ENCODE measurements at regions not wholly inside any gene's neighbourhood (a gene's known extent, or its start where the extent isn't known, plus 50 kb on each side); places are given as distances from the start of the nearest gene placed in this dataset.
"Not testable (repeated sequence)": the region's sequence is repeated elsewhere in the genome, so short reads cannot be mapped to it uniquely, and the experiment has no call there.

DNA sequence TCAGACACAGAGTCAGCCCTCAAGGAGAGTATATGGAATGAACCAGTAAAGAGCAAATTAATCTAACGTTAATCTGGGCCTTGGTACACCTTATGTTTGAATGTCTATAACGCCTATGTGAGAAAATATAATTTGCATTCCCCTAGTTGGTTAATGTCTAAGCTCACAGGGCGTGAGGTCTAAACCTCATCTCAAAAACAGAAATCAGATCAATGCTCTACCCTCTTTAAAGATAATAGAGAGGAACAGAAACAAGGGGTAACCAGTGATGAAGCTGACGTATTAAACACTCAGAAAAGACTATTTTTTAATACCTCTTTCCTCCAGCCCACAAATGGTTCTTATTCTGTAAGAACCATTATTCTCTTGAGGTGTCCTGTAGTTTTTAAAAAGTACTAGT, 369.2 kb upstream of the NOCT start:
- H3K4me1 Mint-ChIP-seq (ENCODE audit: low read depth) = no peaks in the 10 kb centered on the region
- no peak for DNase-seq
- H3K36me3 Mint-ChIP-seq (ENCODE audit: low read depth) = no peaks in the 10 kb centered on the region
- H3K9me3 Mint-ChIP-seq = no peaks in the 10 kb centered on the region
- H3K27ac Mint-ChIP-seq = no peak overlapping the region
- no peak overlapping the region for H3K4me3 Mint-ChIP-seq
- no peaks in the 10 kb centered on the region for H3K27me3 Mint-ChIP-seq

DNA sequence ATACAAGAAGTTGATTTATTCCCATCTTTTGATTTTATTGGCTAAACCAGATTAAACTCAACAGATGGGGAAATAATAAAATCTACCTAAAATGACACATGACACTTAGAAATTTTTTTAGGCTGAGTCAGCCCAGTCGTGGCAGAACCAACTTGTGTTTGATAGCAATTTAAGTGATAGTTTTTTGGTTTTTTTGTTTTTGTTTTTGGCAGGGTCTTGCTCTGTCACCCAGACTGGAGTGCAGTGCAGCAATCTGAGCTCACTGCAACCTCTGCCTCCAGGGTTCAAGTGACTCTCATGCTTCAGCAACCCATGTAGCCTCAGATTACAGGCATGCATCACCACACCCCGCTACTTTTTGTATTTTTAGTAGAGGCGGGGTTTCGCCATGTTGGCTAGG, 370.3 kb upstream of the NOCT start:
- H3K27ac Mint-ChIP-seq = no peak overlapping the region
- no peaks in the 10 kb centered on the region for H3K9me3 Mint-ChIP-seq
- no peak overlapping the region for H3K4me3 Mint-ChIP-seq
- no peaks in the 10 kb centered on the region for H3K27me3 Mint-ChIP-seq
- H3K36me3 Mint-ChIP-seq (ENCODE audit: low read depth) = no peaks in the 10 kb centered on the region
- no peak for DNase-seq
- H3K4me1 Mint-ChIP-seq (ENCODE audit: low read depth) = no peaks in the 10 kb centered on the region

DNA sequence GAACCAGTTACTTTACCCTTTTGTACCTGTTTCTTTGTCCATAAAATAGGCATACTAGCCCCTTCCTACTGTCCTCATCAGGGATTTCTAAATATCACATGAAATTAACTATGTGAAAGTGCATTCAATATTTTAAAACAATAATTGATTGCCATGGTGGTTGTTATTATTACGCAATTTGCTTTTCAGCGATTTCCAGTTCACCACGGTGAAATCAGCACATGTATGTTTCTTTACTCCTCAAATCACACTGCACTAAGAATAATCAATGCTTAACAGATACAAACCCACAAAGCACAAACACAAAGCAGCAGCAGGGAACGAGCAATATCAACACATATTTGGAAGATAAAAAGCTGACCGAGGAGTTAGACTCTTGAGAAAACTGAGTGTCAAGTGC, 371.3 kb upstream of the NOCT start:
- H3K4me3 Mint-ChIP-seq = no peak overlapping the region
- H3K9me3 Mint-ChIP-seq = no peaks in the 10 kb centered on the region
- DNase-seq = no peak
- H3K27me3 Mint-ChIP-seq = no peaks in the 10 kb centered on the region
- no peak overlapping the region for H3K27ac Mint-ChIP-seq
- no peaks in the 10 kb centered on the region for H3K4me1 Mint-ChIP-seq (ENCODE audit: low read depth)
- no peaks in the 10 kb centered on the region for H3K36me3 Mint-ChIP-seq (ENCODE audit: low read depth)

DNA sequence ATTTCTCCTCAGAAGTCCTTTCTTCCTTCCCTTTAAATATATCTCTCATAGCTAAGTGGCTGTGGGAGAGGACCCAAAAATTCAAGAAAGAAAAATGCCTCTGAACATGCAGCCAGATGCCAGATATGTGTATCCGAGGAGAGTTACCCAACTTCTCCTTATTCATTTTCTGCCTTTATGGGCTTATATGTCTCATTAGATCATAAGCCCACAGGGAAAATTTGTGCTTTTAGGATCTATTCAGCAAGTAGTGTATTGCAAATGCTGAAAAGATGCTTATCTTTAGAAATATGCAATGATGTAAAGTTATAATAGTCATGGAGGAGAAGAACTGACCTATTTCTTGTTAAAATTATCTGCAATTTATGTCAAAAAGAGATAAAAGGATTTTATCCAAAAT, 371.8 kb upstream of the NOCT start:
- no peaks in the 10 kb centered on the region for H3K36me3 Mint-ChIP-seq (ENCODE audit: low read depth)
- H3K4me1 Mint-ChIP-seq (ENCODE audit: low read depth) = no peaks in the 10 kb centered on the region
- no peak overlapping the region for H3K4me3 Mint-ChIP-seq
- DNase-seq = no peak
- H3K27ac Mint-ChIP-seq = no peak overlapping the region
- no peaks in the 10 kb centered on the region for H3K9me3 Mint-ChIP-seq
- no peaks in the 10 kb centered on the region for H3K27me3 Mint-ChIP-seq

DNA sequence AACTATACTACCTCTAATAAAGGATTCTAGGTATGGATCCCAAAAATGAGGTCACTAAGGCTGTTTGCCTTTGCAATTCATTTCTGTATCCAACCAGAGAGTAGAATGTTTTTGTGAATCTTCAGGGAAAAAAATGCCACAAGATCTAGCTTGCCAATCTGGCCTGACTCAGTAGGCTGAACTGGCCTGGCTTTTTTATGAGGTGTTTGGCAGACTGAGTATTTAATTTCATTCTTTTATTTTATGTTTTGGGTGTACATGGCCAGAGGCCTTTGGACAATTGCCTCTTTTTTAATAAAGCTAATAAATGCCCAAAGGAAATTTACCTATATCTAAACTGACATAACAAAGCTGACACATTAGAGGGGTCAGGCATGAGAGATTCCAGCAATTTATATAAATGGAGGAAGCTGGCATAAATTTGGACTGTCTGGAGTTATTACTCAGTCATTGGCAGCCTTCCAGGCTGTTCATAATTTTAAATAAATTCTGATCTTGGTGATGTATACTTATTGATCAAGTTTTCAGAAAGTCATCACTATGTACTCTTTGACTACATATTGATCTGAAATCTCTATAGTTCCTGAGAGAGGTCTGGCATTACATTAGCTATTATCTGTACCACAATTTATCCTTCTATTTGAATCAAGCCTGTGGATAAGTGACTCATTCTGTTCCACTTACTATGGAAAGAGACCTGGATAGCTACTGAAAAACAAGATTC, 376.4 kb upstream of the NOCT start:
- H3K27me3 Mint-ChIP-seq = no peaks in the 10 kb centered on the region
- H3K9me3 Mint-ChIP-seq = no peaks in the 10 kb centered on the region
- no peak overlapping the region for H3K27ac Mint-ChIP-seq
- H3K4me3 Mint-ChIP-seq = no peak overlapping the region
- H3K4me1 Mint-ChIP-seq (ENCODE audit: low read depth) = no peaks in the 10 kb centered on the region
- no peak for DNase-seq
- H3K36me3 Mint-ChIP-seq (ENCODE audit: low read depth) = no peaks in the 10 kb centered on the region

DNA sequence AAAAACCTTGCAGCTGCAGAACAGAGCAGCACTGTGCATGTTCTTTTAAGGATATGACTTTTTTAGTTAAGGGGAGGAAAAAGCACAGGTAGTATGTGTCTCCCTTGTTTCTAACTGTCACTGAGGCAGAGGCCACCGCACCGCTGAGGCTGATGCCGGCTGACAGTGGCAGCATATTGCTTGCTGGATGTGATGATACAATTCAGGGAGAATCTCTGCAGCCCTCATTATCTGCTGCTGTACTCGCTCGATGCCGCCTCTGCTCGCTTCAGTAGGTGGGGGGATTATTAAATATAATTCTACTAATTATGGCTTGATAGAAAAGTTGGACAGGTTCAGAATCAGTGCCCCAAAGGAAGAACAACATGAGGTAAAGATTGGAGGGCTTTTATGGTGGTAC, 378.8 kb upstream of the NOCT start:
- no peaks in the 10 kb centered on the region for H3K4me1 Mint-ChIP-seq (ENCODE audit: low read depth)
- no peak overlapping the region for H3K4me3 Mint-ChIP-seq
- H3K27ac Mint-ChIP-seq = no peak overlapping the region
- H3K36me3 Mint-ChIP-seq (ENCODE audit: low read depth) = no peaks in the 10 kb centered on the region
- no peaks in the 10 kb centered on the region for H3K27me3 Mint-ChIP-seq
- no peaks in the 10 kb centered on the region for H3K9me3 Mint-ChIP-seq
- no peak for DNase-seq

DNA sequence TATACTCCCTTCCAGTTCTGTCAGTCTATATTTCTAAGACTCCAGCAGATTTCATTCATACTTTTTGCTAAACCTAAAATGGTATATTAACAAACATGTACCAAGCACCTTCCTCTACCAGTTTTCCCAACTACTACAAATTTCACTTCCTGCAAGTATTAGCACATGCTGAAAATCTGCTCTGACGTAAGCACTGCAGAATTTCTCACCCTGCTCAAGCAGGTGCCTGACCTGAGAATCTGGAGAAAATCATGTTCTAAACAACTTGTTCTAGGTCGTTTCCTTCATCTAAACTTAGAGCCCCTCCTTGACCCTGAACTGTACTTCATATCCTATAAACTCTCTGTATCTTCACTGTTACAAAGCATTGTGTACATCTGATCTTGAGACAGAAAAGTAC, 380.7 kb upstream of the NOCT start:
- Mint-ChIP-seq H3K27ac (no peak overlapping the region), H3K4me1 (ENCODE audit: low read depth) (no peaks in the 10 kb centered on the region)

DNA sequence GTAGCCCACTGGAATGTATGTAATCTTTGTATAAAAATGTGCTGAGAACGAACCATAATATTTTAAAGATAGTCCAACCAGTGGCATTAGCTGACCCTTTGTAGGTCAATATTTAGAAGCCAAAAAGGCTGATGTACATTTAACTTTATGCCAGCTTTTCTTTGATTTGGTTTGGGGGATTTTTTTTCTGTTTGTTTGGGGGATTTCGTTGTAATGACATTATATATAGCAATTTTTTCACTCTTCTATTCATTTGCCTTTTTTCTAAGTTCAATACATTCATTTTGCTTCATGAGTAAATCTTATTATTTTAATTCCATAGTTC, 382.0 kb upstream of the NOCT start:
- no peaks in the 10 kb centered on the region for H3K4me1 Mint-ChIP-seq (ENCODE audit: low read depth)
- H3K36me3 Mint-ChIP-seq (ENCODE audit: low read depth) = no peaks in the 10 kb centered on the region
- no peaks in the 10 kb centered on the region for H3K27me3 Mint-ChIP-seq

More for the DNA sequence above, 380.7 kb upstream of the NOCT start:
- Mint-ChIP-seq H3K9me3 (no peaks in the 10 kb centered on the region), H3K4me3 (no peak overlapping the region), H3K36me3 (ENCODE audit: low read depth) (no peaks in the 10 kb centered on the region), H3K27me3 (no peaks in the 10 kb centered on the region)
- no peak for DNase-seq

DNA sequence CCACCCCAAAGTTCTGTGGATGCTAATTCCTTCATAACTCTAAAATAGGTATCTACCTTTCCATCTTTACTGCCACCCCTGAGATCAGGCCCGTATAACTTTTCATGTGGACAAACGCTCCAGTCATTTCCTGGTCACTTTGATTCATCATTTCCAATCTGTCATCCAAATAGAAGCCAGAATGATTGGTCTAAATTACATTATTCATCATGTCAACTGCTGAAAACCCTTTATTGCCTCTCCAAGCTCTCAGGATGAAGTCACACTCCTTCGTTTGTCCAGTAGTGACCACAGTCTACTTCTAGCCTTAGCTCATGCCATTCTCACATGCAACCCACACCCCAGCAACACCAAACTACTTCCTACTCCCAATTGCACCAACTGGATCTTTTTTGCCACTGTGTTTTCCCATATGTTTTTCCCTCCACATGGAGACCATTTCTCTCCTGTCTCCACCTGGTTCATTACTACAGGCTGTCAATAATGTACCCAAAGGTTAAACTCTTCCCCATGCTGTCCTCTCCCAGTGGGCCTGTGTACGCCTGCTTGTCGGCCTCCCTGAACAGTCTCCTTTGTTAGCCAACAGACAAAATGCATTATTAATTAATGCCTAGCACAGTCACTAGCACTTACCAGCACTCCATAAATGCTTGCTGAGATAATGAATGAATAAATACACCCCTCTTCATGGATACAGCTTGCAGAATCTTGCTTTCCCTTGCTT, 382.6 kb upstream of the NOCT start:
- no peak for DNase-seq
- Mint-ChIP-seq H3K27me3 (no peaks in the 10 kb centered on the region), H3K36me3 (ENCODE audit: low read depth) (no peaks in the 10 kb centered on the region), H3K4me3 (no peak overlapping the region), H3K4me1 (ENCODE audit: low read depth) (no peaks in the 10 kb centered on the region), H3K9me3 (no peaks in the 10 kb centered on the region), H3K27ac (no peak overlapping the region)

More for the DNA sequence above, 382.0 kb upstream of the NOCT start:
- H3K27ac Mint-ChIP-seq = no peak overlapping the region
- no peak for DNase-seq
- H3K4me3 Mint-ChIP-seq = no peak overlapping the region
- no peaks in the 10 kb centered on the region for H3K9me3 Mint-ChIP-seq

DNA sequence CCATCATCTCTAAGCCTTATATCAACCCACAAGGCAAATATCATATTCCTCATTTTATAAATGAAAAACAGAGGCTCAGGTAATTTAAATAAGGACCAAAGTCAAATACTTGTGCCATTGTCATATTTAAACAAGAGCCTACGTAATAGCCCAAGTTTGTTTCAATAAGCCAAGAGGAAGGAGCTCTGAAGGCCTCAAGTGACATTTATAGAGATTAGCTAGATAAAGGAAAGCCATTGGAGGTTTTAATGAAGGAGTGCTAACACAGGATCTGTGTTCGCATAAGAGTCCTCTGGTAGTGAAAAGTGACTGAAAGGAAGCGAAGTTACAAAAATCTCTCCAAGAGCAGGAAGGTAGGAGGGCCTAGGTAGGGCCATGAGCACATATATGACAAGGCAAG, 384.9 kb upstream of the NOCT start:
- Mint-ChIP-seq H3K27ac (no peak overlapping the region), H3K9me3 (no peaks in the 10 kb centered on the region), H3K4me1 (ENCODE audit: low read depth) (no peaks in the 10 kb centered on the region), H3K27me3 (no peaks in the 10 kb centered on the region), H3K4me3 (no peak overlapping the region), H3K36me3 (ENCODE audit: low read depth) (no peaks in the 10 kb centered on the region)
- no peak for DNase-seq

DNA sequence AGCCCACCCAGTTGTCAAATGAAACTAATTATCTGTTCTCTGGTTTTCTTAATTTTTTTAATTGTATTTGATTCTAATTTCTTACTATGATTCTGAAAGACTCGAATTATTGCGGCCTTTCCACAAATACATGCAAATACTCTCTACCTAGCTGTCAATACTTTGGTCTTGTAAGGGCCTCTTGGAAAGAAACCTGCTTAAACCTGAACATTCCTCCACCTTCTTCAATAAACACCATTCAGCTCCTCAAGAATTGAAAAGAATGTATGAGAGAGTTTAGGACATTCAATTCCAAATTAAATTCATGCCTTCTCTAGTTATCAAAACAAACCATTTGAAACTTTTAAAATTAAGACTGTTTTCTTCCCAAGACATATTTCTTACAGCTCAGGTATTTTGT, 385.9 kb upstream of the NOCT start:
- H3K27me3 Mint-ChIP-seq = no peaks in the 10 kb centered on the region
- no peaks in the 10 kb centered on the region for H3K9me3 Mint-ChIP-seq
- no peaks in the 10 kb centered on the region for H3K4me1 Mint-ChIP-seq (ENCODE audit: low read depth)

DNA sequence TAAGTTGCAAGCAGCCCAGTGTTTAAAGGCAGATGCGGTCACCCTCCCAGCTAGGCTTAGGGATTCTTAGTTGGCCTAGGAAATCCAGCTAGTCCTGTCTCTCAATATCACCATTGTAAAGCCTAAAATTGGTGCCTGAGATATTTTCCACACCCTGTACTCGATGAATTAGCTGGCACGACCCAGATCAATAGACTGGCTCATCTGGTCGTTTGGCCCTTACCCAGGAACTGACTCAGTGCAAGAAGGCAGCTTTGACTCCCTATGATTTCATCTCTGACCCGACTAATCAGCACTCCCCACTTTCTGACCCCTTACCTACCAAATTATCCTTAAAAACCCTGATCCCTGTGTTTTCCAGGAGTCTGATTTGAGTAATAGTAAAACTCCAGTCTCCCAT, 384.9 kb upstream of the SLC7A11 start:
- DNase-seq = no peak
- no peak overlapping the region for H3K4me3 Mint-ChIP-seq
- no peaks in the 10 kb centered on the region for H3K36me3 Mint-ChIP-seq (ENCODE audit: low read depth)
- no peaks in the 10 kb centered on the region for H3K27me3 Mint-ChIP-seq
- no peak overlapping the region for H3K27ac Mint-ChIP-seq
- H3K4me1 Mint-ChIP-seq (ENCODE audit: low read depth) = no peaks in the 10 kb centered on the region
- no peaks in the 10 kb centered on the region for H3K9me3 Mint-ChIP-seq

More for the DNA sequence above, 385.9 kb upstream of the NOCT start:
- no peak for DNase-seq
- H3K27ac Mint-ChIP-seq = no peak overlapping the region
- no peaks in the 10 kb centered on the region for H3K36me3 Mint-ChIP-seq (ENCODE audit: low read depth)
- no peak overlapping the region for H3K4me3 Mint-ChIP-seq

DNA sequence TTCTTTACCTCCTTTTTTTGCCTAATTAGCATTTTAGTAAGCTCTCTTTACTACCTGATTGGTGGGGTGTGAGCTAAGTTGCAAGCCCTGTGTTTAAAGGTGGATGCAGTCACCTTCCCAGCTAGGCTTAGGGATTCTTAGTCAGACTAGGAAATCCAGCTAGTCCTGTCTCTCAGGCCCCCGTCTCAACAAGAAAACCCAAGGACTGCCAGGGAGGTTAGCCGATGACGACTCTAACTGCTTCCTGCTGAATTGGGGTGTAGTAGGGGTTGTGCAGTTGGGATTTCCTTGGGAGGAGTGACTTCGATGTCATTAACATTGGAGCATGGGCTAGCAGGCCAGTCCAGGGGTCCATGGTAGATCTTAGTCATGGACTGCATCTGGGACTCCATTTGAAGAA, 380.2 kb upstream of the SLC7A11 start:
- H3K27me3 Mint-ChIP-seq; H3K27ac Mint-ChIP-seq; H3K4me3 Mint-ChIP-seq; DNase-seq; H3K4me1 Mint-ChIP-seq (ENCODE audit: low read depth); H3K36me3 Mint-ChIP-seq (ENCODE audit: low read depth): not testable (repeated sequence)
- peaks cover 14% of the 10 kb centered on the region for H3K9me3 Mint-ChIP-seq

DNA sequence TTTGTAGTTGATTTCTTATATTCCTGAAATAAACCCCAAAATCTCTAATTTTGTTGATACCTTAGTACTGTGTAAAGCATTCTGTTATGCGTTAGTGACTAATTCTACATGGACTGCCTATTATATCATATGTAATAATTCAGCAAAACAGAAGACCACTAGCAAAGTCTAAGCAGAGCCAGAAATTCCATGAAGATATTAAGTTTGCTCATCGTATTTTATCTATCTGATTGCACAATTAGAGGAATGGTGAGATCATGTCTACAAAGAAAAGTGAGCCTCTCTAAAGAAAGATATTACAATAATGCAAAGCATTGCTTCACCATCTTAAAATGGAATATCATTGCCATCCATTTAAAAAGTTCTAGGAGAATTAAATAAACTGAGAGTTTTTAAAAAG, 374.6 kb upstream of the SLC7A11 start:
- Mint-ChIP-seq H3K27me3 (no peaks in the 10 kb centered on the region), H3K4me1 (ENCODE audit: low read depth) (no peaks in the 10 kb centered on the region), H3K27ac (no peak overlapping the region), H3K4me3 (no peak overlapping the region), H3K9me3 (peaks cover 14% of the 10 kb centered on the region), H3K36me3 (ENCODE audit: low read depth) (no peaks in the 10 kb centered on the region)
- DNase-seq = no peak

DNA sequence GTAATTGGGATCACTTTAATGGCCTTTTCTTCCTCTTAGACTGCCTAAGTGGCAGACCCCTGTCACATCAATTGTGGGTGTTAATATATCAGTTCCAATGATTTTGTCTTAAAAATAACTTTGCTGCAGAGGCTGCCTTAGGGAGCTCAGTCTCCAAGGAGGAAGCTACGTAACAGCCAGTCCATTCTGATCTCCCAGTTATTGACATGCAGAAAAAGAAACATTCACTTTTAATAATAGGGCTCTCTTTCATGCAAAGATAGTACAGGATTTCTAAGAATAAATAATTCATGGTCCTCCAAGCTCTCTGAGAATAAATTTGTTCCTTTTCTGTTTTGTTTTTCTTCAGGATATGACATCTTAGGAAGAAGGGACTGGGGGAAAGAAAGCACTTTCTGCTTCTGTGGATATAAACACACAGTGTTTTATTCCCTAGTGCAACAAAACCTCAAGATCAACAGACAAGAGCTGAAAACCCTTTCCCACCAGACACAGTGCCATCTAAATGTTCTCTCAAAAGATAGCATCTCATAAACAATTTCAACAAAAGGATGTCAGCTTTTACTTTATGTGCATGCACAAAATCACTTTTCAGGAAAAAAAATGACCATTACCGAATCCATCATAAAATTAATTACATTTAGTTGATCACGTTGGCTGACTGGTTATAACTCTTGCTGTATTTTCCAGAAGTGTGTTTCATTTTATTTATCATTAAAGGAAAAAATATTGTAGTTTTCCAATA, 372.4 kb upstream of the SLC7A11 start:
- no peaks in the 10 kb centered on the region for H3K36me3 Mint-ChIP-seq (ENCODE audit: low read depth)

More for the DNA sequence above, 372.4 kb upstream of the SLC7A11 start:
- no peak overlapping the region for H3K4me3 Mint-ChIP-seq
- H3K27me3 Mint-ChIP-seq = no peaks in the 10 kb centered on the region
- no peak overlapping the region for H3K27ac Mint-ChIP-seq
- H3K9me3 Mint-ChIP-seq = peaks cover 9% of the 10 kb centered on the region
- no peak for DNase-seq
- no peaks in the 10 kb centered on the region for H3K4me1 Mint-ChIP-seq (ENCODE audit: low read depth)
